H4 (cell line): ENCODE measurements at regions not wholly inside any gene's neighbourhood (a gene's known extent, or its start where the extent isn't known, plus 50 kb on each side); places are given as distances from the start of the nearest gene placed in this dataset.

Source experiments
- DNase-seq: peaks from one replicate; pipeline ENCODE4 v3.0.0-alpha.2; 2015; ENCODE audit warnings: low spot score

- no peak for DNase-seq
These were observed 52.2 kb upstream of the SLC6A11 start for GRCh38 chr3:10763817-10764258.

- DNase-seq, result no peak
These were observed 51.6 kb upstream of the SLC6A11 start for GRCh38 chr3:10764259-10765051.

GRCh38 chr3:10766049-10766705, 49.9 kb upstream of the SLC6A11 start:
- DNase-seq, result no peak
